GM12878 (cell line): ENCODE measurements at regions not wholly inside any gene's neighbourhood (a gene's known extent, or its start where the extent isn't known, plus 50 kb on each side); places are given as distances from the start of the nearest gene placed in this dataset.

ENCODE experiments used
- ATF2 ChIP-seq: IDR thresholded peaks from 2 replicates; pipeline ENCODE4 v1.6.1; 2012; ENCODE audit warnings: low read length, inconsistent platforms
- BMI1 ChIP-seq: fragments of 450-650 bp; IDR thresholded peaks from 2 replicates; pipeline ENCODE4 v1.6.1; 2016; ENCODE audit warnings: mild to moderate bottlenecking, moderate library complexity, borderline replicate concordance
- CEBPZ ChIP-seq: fragments of 150-350 bp; IDR thresholded peaks from 2 replicates; pipeline ENCODE4 v1.6.1; 2016; ENCODE audit warnings: low read depth, low read length
- ELK1 ChIP-seq: IDR thresholded peaks from 2 replicates; pipeline ENCODE4 v1.6.1; 2012; ENCODE audit warnings: low read depth, low read length, improper control_type of control experiment
- FOS ChIP-seq: IDR thresholded peaks from 3 replicates; pipeline ENCODE4 v1.6.1; 2011; ENCODE audit warnings: borderline replicate concordance; ENCODE audit not compliant: insufficient read length; ENCODE audit errors: extremely low read depth
- HCFC1 ChIP-seq: fragments of 150-350 bp; IDR thresholded peaks from 2 replicates; pipeline ENCODE4 v1.6.1; 2014; ENCODE audit warnings: low read length
- MYC ChIP-seq: IDR thresholded peaks from 2 replicates; pipeline ENCODE4 v1.6.1; 2011; ENCODE audit warnings: mild to moderate bottlenecking, low read length, moderate library complexity, inconsistent platforms; ENCODE audit not compliant: insufficient read depth, insufficient replicate concordance, insufficient read length, severe bottlenecking
- NFIC ChIP-seq: IDR thresholded peaks from 2 replicates; pipeline ENCODE4 v1.6.1; 2012; ENCODE audit warnings: low read depth, mild to moderate bottlenecking, inconsistent platforms, low read length, moderate library complexity
- NRF1 ChIP-seq: conservative IDR thresholded peaks from 2 replicates; pipeline ENCODE4 v1.6.1; 2011; ENCODE audit warnings: mild to moderate bottlenecking, low read depth, low read length, improper control_type of control experiment
- PBX3 ChIP-seq: IDR thresholded peaks from 2 replicates; pipeline ENCODE4 v1.6.1; 2011; ENCODE audit warnings: mild to moderate bottlenecking, low read depth, low read length, moderate library complexity; ENCODE audit not compliant: insufficient replicate concordance
- POLR2A ChIP-seq: IDR thresholded peaks from 2 replicates; pipeline ENCODE4 v1.6.1; 2011; ENCODE audit warnings: low read depth, mild to moderate bottlenecking, low read length
- RUNX3 ChIP-seq: IDR thresholded peaks from 2 replicates; pipeline ENCODE4 v1.6.1; 2012; ENCODE audit warnings: low read length, inconsistent platforms
- SIN3A ChIP-seq: IDR thresholded peaks from 2 replicates; pipeline ENCODE4 v1.6.1; 2012; ENCODE audit warnings: low read depth, low read length, improper control_type of control experiment
- SRF ChIP-seq, 2 experiments: IDR thresholded peaks; 2 replicates each; pipeline ENCODE4 v1.6.1; 2011; ENCODE audit warnings: low read depth in 2 of 2, low read length in 2 of 2, mild to moderate bottlenecking in 1 of 2, moderate library complexity in 1 of 2
- TARDBP ChIP-seq: IDR thresholded peaks from 2 replicates; pipeline ENCODE4 v1.6.1; 2016; ENCODE audit warnings: borderline replicate concordance
- YY1 ChIP-seq: IDR thresholded peaks from 2 replicates; pipeline ENCODE4 v1.6.1; 2011; ENCODE audit warnings: low read depth, mild to moderate bottlenecking, low read length
- ZNF207 ChIP-seq: fragments of 450-650 bp; IDR thresholded peaks from 2 replicates; pipeline ENCODE4 v1.6.1; 2014; ENCODE audit warnings: antibody characterized with exemption, mild to moderate bottlenecking, borderline replicate concordance
- ZNF217 ChIP-seq: fragments of 450-650 bp; IDR thresholded peaks from 2 replicates; pipeline ENCODE4 v1.6.1; 2017; ENCODE audit warnings: antibody characterized with exemption, mild to moderate bottlenecking
- ZNF687 ChIP-seq: fragments of 450-650 bp; IDR thresholded peaks from 2 replicates; pipeline ENCODE4 v1.6.1; 2017; ENCODE audit warnings: mild to moderate bottlenecking, moderate library complexity

GRCh38 chr14:65179918-65180724, 77.8 kb upstream of the MAX start (continued):
- TF ChIP-seq ZNF207 (no peak; the same call in 1 of the 2 replicates), NRF1 (no peak), FOS (no peak), NFIC (peak; percentile 99), YY1 (peak; percentile 42; the same call in 1 of the 2 replicates), ZNF687 (no peak), POLR2A (no peak), BMI1 (peak; percentile 63; the same call in 1 of the 2 replicates), SIN3A (no peak), ELK1 (no peak), MYC (no peak), PBX3 (peak; percentile 76), ATF2 (peak; percentile 93), RUNX3 (peak; percentile 98), ZNF217 (0 out of 2 replicates have a peak, but pooled peaks have one; percentile 27), TARDBP (no peak), HCFC1 (no peak), CEBPZ (no peak), SRF (IDR thresholded peaks at IDR 0.05; ENCODE audit: low read depth in 2 of 2, low read length in 2 of 2) (peak in 1 of 2 experiments; percentile 66; a peak in 1 of 4 replicates)
